ENCODE measurements at regions not wholly inside any gene's neighbourhood (a gene's known extent, or its start where the extent isn't known, plus 50 kb on each side); places are given as distances from the start of the nearest gene placed in this dataset.

- no peak overlapping the region for H3K4me3 Mint-ChIP-seq
- no peaks in the 10 kb centered on the region for H3K4me1 Mint-ChIP-seq
- Histone ChIP-seq H3K9me3 (ENCODE audit: control insufficient read depth in 2 of 3, low read length in 3 of 3) (no peaks in the 10 kb centered on the region), H3K36me3 (ENCODE audit: control insufficient read depth in 2 of 3, insufficient read depth in 3 of 3, low read length in 3 of 3) (no peaks in the 10 kb centered on the region), H3K27me3 (ENCODE audit: control insufficient read depth in 2 of 2, insufficient read depth in 2 of 2, low read length in 2 of 2) (no peaks in the 10 kb centered on the region), H3K4me1 (ENCODE audit: control insufficient read depth in 2 of 2, insufficient read depth in 2 of 2, low read length in 2 of 2) (no peaks in the 10 kb centered on the region), H3K27ac (ENCODE audit: low read depth, low read length) (no peak overlapping the region), H3K4me3 (ENCODE audit: low read length) (no peak overlapping the region)
- intact Hi-C loops (cut with micrococcal nuclease), result no loop called here
- no peaks in the 10 kb centered on the region for H3K36me3 Mint-ChIP-seq
- CTCF ChIA-PET, result no interaction called here
- H3K27ac Mint-ChIP-seq, result no peak overlapping the region
- H3K27me3 Mint-ChIP-seq, result peaks cover 14 to 28% (median 22%) of the 10 kb centered on the region in 5 donors
- H3K9me3 Mint-ChIP-seq, result peaks cover 0 to 4% (median 0%) of the 10 kb centered on the region in 11 donors
- no peak for ATAC-seq
- DNase-seq, result no peak
- POLR2A ChIA-PET, result no interaction called here
Observed at GRCh38 chr2:6637330-6637729, 228.4 kb downstream of the CMPK2 start.

GRCh38 chr2:6639929-6640620 lies 225.6 kb downstream of the CMPK2 start:
- no peaks in the 10 kb centered on the region for H3K4me1 Mint-ChIP-seq
- no peak overlapping the region for H3K4me3 Mint-ChIP-seq
- no peaks in the 10 kb centered on the region for H3K4me1 ChIP-seq (ENCODE audit: control insufficient read depth in 2 of 2, insufficient read depth in 2 of 2, low read length in 2 of 2)
- no peak overlapping the region for H3K27ac ChIP-seq (ENCODE audit: low read depth, low read length)
- H3K9me3 ChIP-seq (ENCODE audit: control insufficient read depth in 2 of 3, low read length in 3 of 3), result no peaks in the 10 kb centered on the region
- ATAC-seq (no peak), DNase-seq (no peak)
- H3K27ac Mint-ChIP-seq, result no peak overlapping the region
- H3K27me3 Mint-ChIP-seq, result peaks cover 8 to 28% (median 22%) of the 10 kb centered on the region in 5 donors
- ChIA-PET CTCF (no interaction called here), POLR2A (no interaction called here)
- intact Hi-C loops (cut with micrococcal nuclease), result no loop called here
- no peaks in the 10 kb centered on the region for H3K36me3 Mint-ChIP-seq
- peaks cover 0 to 1% (median 0%) of the 10 kb centered on the region in 11 donors for H3K9me3 Mint-ChIP-seq
- no peak overlapping the region for H3K4me3 ChIP-seq (ENCODE audit: low read length)
- H3K27me3 ChIP-seq (ENCODE audit: control insufficient read depth in 2 of 2, insufficient read depth in 2 of 2, low read length in 2 of 2), result no peaks in the 10 kb centered on the region
- H3K36me3 ChIP-seq (ENCODE audit: control insufficient read depth in 2 of 3, insufficient read depth in 3 of 3, low read length in 3 of 3), result no peaks in the 10 kb centered on the region

- Histone ChIP-seq H3K9me3 (ENCODE audit: control insufficient read depth in 2 of 3, low read length in 3 of 3) (no peaks in the 10 kb centered on the region), H3K27ac (ENCODE audit: low read depth, low read length) (no peak overlapping the region), H3K4me3 (ENCODE audit: low read length) (no peak overlapping the region), H3K4me1 (ENCODE audit: control insufficient read depth in 2 of 2, insufficient read depth in 2 of 2, low read length in 2 of 2) (no peaks in the 10 kb centered on the region), H3K36me3 (ENCODE audit: control insufficient read depth in 2 of 3, insufficient read depth in 3 of 3, low read length in 3 of 3) (no peaks in the 10 kb centered on the region), H3K27me3 (ENCODE audit: control insufficient read depth in 2 of 2, insufficient read depth in 2 of 2, low read length in 2 of 2) (no peaks in the 10 kb centered on the region)
- Mint-ChIP-seq H3K4me1 (no peaks in the 10 kb centered on the region), H3K27ac (no peak overlapping the region), H3K36me3 (no peaks in the 10 kb centered on the region), H3K9me3 (peaks cover 0 to 1% (median 0%) of the 10 kb centered on the region in 11 donors), H3K4me3 (no peak overlapping the region), H3K27me3 (peaks cover 6 to 28% (median 21%) of the 10 kb centered on the region in 5 donors)
- CTCF ChIA-PET, result no interaction called here
- no peak for DNase-seq
- intact Hi-C loops (cut with micrococcal nuclease), result no loop called here
- POLR2A ChIA-PET, result no interaction called here
- no peak for ATAC-seq
Observed at GRCh38 chr2:6640621-6641015, 225.1 kb downstream of the CMPK2 start.

- ChIA-PET POLR2A (no interaction called here), CTCF (no interaction called here)
- intact Hi-C loops (cut with micrococcal nuclease), result no loop called here
- Histone ChIP-seq H3K4me1 (ENCODE audit: control insufficient read depth in 2 of 2, insufficient read depth in 2 of 2, low read length in 2 of 2) (no peaks in the 10 kb centered on the region), H3K4me3 (ENCODE audit: low read length) (no peak overlapping the region), H3K36me3 (ENCODE audit: control insufficient read depth in 2 of 3, insufficient read depth in 3 of 3, low read length in 3 of 3) (no peaks in the 10 kb centered on the region), H3K27me3 (ENCODE audit: control insufficient read depth in 2 of 2, insufficient read depth in 2 of 2, low read length in 2 of 2) (no peaks in the 10 kb centered on the region), H3K27ac (ENCODE audit: low read depth, low read length) (no peak overlapping the region), H3K9me3 (ENCODE audit: control insufficient read depth in 2 of 3, low read length in 3 of 3) (no peaks in the 10 kb centered on the region)
- Mint-ChIP-seq H3K4me3 (no peak overlapping the region), H3K27me3 (peaks cover 2 to 25% (median 15%) of the 10 kb centered on the region in 5 donors), H3K36me3 (no peaks in the 10 kb centered on the region), H3K27ac (no peak overlapping the region), H3K4me1 (no peaks in the 10 kb centered on the region), H3K9me3 (peaks cover 0 to 1% (median 0%) of the 10 kb centered on the region in 11 donors)
- ATAC-seq (no peak), DNase-seq (no peak)
Observed at GRCh38 chr2:6641956-6642355, 223.8 kb downstream of the CMPK2 start.

DNA sequence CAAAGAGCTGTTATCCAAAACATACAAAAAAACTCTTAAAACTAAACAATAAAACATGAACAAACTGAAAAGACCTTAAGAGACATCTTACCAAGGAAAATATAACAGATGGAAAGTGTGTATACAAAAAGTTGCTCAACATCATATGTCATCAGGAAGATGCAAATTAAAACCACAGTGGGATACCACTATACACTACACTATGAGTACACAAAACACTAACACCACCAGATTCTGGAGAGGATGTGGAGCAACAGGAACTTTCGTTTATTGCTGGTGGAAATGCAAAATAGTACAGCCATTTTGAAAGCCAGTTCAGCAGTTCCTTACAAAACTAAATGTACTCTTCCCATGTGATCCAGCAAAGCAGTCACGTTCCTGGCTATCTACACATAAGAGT lies 221.4 kb downstream of the CMPK2 start:
- intact Hi-C loops (cut with micrococcal nuclease), result no loop called here
- H3K27ac Mint-ChIP-seq, result no peak overlapping the region
- peaks cover 2 to 19% (median 5%) of the 10 kb centered on the region in 5 donors for H3K27me3 Mint-ChIP-seq
- Histone ChIP-seq H3K9me3 (ENCODE audit: control insufficient read depth in 2 of 3, low read length in 3 of 3) (no peaks in the 10 kb centered on the region), H3K4me1 (ENCODE audit: control insufficient read depth in 2 of 2, insufficient read depth in 2 of 2, low read length in 2 of 2) (no peaks in the 10 kb centered on the region), H3K4me3 (ENCODE audit: low read length) (no peak overlapping the region), H3K27ac (ENCODE audit: low read depth, low read length) (no peak overlapping the region), H3K27me3 (ENCODE audit: control insufficient read depth in 2 of 2, insufficient read depth in 2 of 2, low read length in 2 of 2) (no peaks in the 10 kb centered on the region), H3K36me3 (ENCODE audit: control insufficient read depth in 2 of 3, insufficient read depth in 3 of 3, low read length in 3 of 3) (no peaks in the 10 kb centered on the region)
- ChIA-PET CTCF (no interaction called here), POLR2A (no interaction called here)
- DNase-seq, result no peak
- H3K4me3 Mint-ChIP-seq, result no peak overlapping the region
- ATAC-seq, result no peak
- no peaks in the 10 kb centered on the region for H3K36me3 Mint-ChIP-seq
- H3K9me3 Mint-ChIP-seq, result peaks cover 0 to 1% (median 0%) of the 10 kb centered on the region in 11 donors
- no peaks in the 10 kb centered on the region for H3K4me1 Mint-ChIP-seq

DNA sequence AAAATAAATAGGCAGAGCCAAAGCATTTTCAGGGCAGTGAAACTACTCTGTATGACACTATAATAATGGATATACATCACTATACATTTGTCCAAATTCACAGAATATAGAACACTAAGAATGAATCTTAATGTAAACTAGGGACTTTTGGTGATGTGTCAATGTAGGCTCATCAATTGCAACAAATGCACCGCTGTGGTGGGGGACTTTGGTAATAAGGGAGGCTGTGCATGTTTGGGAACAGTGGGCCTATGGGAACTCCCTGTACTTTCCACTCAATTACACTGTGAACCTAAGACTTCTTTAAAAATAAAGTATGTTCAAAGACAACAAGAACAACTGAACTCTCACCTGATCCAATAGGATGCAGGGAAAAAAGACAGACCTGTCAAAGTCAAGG lies 220.7 kb downstream of the CMPK2 start:
- no peaks in the 10 kb centered on the region for H3K9me3 ChIP-seq (ENCODE audit: control insufficient read depth in 2 of 3, low read length in 3 of 3)
- ChIA-PET CTCF (no interaction called here), POLR2A (no interaction called here)
- no peaks in the 10 kb centered on the region for H3K4me1 ChIP-seq (ENCODE audit: control insufficient read depth in 2 of 2, insufficient read depth in 2 of 2, low read length in 2 of 2)
- no peaks in the 10 kb centered on the region for H3K27me3 ChIP-seq (ENCODE audit: control insufficient read depth in 2 of 2, insufficient read depth in 2 of 2, low read length in 2 of 2)
- H3K4me1 Mint-ChIP-seq, result no peaks in the 10 kb centered on the region
- H3K36me3 ChIP-seq (ENCODE audit: control insufficient read depth in 2 of 3, insufficient read depth in 3 of 3, low read length in 3 of 3), result no peaks in the 10 kb centered on the region
- no peak overlapping the region for H3K4me3 ChIP-seq (ENCODE audit: low read length)
- no peak overlapping the region for H3K4me3 Mint-ChIP-seq
- H3K36me3 Mint-ChIP-seq, result no peaks in the 10 kb centered on the region
- ATAC-seq, result no peak
- H3K27ac Mint-ChIP-seq, result no peak overlapping the region
- intact Hi-C loops (cut with micrococcal nuclease), result no loop called here
- H3K9me3 Mint-ChIP-seq, result peaks cover 0 to 1% (median 0%) of the 10 kb centered on the region in 11 donors
- no peak overlapping the region for H3K27ac ChIP-seq (ENCODE audit: low read depth, low read length)
- DNase-seq, result no peak
- peaks cover 2 to 19% (median 5%) of the 10 kb centered on the region in 5 donors for H3K27me3 Mint-ChIP-seq

DNA sequence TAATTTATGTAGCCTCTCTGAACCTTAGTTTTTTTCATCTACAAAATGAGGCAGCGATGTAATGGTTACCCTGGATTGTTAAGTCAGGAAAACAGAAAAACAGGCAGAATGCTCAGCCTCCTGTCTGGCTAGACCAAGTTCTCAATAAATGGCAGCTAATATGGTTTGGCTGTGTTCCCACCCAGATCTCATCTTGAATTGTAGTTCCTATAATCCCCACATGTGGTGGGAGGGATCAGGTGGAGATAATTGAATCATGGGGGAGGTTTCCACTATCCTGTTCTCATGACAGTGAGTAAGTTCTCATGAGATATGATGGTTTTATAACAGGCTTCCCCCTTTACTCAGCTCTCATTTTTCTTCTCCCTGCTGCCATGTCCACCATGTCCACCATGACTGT lies 220.0 kb downstream of the CMPK2 start:
- H3K9me3 ChIP-seq (ENCODE audit: control insufficient read depth in 2 of 3, low read length in 3 of 3), result no peaks in the 10 kb centered on the region
- Mint-ChIP-seq H3K4me3 (no peak overlapping the region), H3K36me3 (no peaks in the 10 kb centered on the region), H3K27ac (no peak overlapping the region), H3K4me1 (no peaks in the 10 kb centered on the region), H3K27me3 (peaks cover 0 to 19% (median 5%) of the 10 kb centered on the region in 5 donors), H3K9me3 (no peaks in the 10 kb centered on the region)
- H3K4me3 ChIP-seq (ENCODE audit: low read length), result no peak overlapping the region
- no peak for ATAC-seq
- no peak overlapping the region for H3K27ac ChIP-seq (ENCODE audit: low read depth, low read length)
- no peaks in the 10 kb centered on the region for H3K36me3 ChIP-seq (ENCODE audit: control insufficient read depth in 2 of 3, insufficient read depth in 3 of 3, low read length in 3 of 3)
- H3K27me3 ChIP-seq (ENCODE audit: control insufficient read depth in 2 of 2, insufficient read depth in 2 of 2, low read length in 2 of 2), result no peaks in the 10 kb centered on the region
- CTCF ChIA-PET, result no interaction called here
- intact Hi-C loops (cut with micrococcal nuclease), result no loop called here
- no peaks in the 10 kb centered on the region for H3K4me1 ChIP-seq (ENCODE audit: control insufficient read depth in 2 of 2, insufficient read depth in 2 of 2, low read length in 2 of 2)
- POLR2A ChIA-PET, result no interaction called here
- DNase-seq, result no peak
